ENCODE measurements at regions not wholly inside any gene's neighbourhood (a gene's known extent, or its start where the extent isn't known, plus 50 kb on each side); places are given as distances from the start of the nearest gene placed in this dataset.

- no peak overlapping the region for H3K4me3 ChIP-seq
- TF ChIP-seq, protein P1, sequence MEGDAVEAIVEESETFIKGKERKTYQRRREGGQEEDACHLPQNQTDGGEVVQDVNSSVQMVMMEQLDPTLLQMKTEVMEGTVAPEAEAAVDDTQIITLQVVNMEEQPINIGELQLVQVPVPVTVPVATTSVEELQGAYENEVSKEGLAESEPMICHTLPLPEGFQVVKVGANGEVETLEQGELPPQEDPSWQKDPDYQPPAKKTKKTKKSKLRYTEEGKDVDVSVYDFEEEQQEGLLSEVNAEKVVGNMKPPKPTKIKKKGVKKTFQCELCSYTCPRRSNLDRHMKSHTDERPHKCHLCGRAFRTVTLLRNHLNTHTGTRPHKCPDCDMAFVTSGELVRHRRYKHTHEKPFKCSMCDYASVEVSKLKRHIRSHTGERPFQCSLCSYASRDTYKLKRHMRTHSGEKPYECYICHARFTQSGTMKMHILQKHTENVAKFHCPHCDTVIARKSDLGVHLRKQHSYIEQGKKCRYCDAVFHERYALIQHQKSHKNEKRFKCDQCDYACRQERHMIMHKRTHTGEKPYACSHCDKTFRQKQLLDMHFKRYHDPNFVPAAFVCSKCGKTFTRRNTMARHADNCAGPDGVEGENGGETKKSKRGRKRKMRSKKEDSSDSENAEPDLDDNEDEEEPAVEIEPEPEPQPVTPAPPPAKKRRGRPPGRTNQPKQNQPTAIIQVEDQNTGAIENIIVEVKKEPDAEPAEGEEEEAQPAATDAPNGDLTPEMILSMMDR (IDR thresholded peaks at IDR 0.05) = no peak
- no peaks in the 10 kb centered on the region for H3K27me3 ChIP-seq
- no peak for FAIRE-seq
- no peaks in the 10 kb centered on the region for H3K4me1 ChIP-seq
- H3K9me3 ChIP-seq = no peaks in the 10 kb centered on the region
- no peak overlapping the region for H3K27ac ChIP-seq
- 48 to 57% methylated on average over 5 of the region's 5 CpGs for WGBS, 2 donors
- DNase-seq = no peak
- H3K36me3 ChIP-seq = no peaks in the 10 kb centered on the region
- no peak for ATAC-seq
- intact Hi-C loops (cut with DNase I) = no loop called here
Measured at GRCh38 chr4:111043286-111043685, 420.4 kb upstream of the PITX2 start.

DNA sequence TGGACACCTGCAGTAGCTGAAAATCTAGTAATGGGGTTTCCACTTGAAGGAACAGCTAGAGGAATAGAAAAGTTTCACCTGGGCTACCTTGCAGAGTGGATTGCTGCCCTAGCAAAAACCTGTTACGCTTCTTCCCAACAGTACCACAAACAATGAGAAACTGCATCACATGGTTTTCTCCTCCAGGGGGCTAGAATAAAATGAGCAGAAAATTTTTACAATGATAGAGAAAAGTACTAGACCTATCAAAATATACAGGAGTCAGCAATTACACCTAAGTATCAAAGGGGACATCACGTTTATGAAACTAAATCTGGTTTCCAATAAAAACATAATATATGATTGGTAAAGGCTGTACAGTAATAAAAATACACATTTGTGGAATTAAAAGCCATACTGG, 423.1 kb upstream of the PITX2 start:
- no peak for ATAC-seq
- Histone ChIP-seq H3K36me3 (no peaks in the 10 kb centered on the region), H3K9me3 (no peaks in the 10 kb centered on the region), H3K4me1 (no peaks in the 10 kb centered on the region), H3K27me3 (no peaks in the 10 kb centered on the region), H3K27ac (no peak overlapping the region), H3K4me3 (no peak overlapping the region)
- intact Hi-C loops (cut with DNase I) = no loop called here
- TF ChIP-seq, protein P1 (IDR thresholded peaks at IDR 0.05) = no peak
- 63 to 67% methylated on average over 2 of the region's 2 CpGs for WGBS, 2 donors
- DNase-seq = no peak
- no peak for FAIRE-seq

DNA sequence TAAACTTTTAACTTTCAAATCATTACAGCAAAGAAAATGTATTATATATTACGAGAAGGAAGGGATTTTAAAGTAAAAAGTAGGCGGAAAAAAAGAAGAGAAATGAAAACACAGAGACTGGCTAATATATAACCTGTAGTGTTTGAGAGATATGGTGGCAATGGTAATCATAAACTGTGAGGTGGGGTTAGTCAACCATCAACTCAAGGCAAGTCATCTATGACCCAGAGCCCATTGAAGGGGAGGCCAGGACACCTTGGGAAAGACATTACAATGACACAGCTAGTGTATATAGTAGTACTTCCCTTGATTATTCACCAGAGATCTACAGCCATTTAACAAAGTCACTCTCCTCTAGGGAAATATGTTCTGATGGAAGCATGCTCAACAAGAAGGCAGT, 423.9 kb upstream of the PITX2 start:
- H3K27ac ChIP-seq = no peak overlapping the region
- H3K4me3 ChIP-seq = no peak overlapping the region
- DNase-seq (no peak), FAIRE-seq (no peak), ATAC-seq (no peak)
- no peaks in the 10 kb centered on the region for H3K4me1 ChIP-seq
- H3K27me3 ChIP-seq = no peaks in the 10 kb centered on the region
- H3K9me3 ChIP-seq = no peaks in the 10 kb centered on the region
- WGBS, 2 donors = 34 to 69% methylated on average over 2 of the region's 2 CpGs
- TF ChIP-seq, protein P1 (IDR thresholded peaks at IDR 0.05) = no peak
- H3K36me3 ChIP-seq = no peaks in the 10 kb centered on the region
- intact Hi-C loops (cut with DNase I) = no loop called here

GRCh38 chr4:111048316-111048715, 425.4 kb upstream of the PITX2 start:
- no peak overlapping the region for H3K27ac ChIP-seq
- FAIRE-seq (no peak), ATAC-seq (no peak), DNase-seq (no peak)
- intact Hi-C loops (cut with DNase I) = no loop called here
- H3K4me3 ChIP-seq = no peak overlapping the region
- no peaks in the 10 kb centered on the region for H3K27me3 ChIP-seq
- 58 to 74% methylated on average over 5 of the region's 5 CpGs for WGBS, 2 donors
- TF ChIP-seq, protein P1 (IDR thresholded peaks at IDR 0.05) = no peak
- no peaks in the 10 kb centered on the region for H3K9me3 ChIP-seq
- H3K36me3 ChIP-seq = no peaks in the 10 kb centered on the region
- H3K4me1 ChIP-seq = no peaks in the 10 kb centered on the region

DNA sequence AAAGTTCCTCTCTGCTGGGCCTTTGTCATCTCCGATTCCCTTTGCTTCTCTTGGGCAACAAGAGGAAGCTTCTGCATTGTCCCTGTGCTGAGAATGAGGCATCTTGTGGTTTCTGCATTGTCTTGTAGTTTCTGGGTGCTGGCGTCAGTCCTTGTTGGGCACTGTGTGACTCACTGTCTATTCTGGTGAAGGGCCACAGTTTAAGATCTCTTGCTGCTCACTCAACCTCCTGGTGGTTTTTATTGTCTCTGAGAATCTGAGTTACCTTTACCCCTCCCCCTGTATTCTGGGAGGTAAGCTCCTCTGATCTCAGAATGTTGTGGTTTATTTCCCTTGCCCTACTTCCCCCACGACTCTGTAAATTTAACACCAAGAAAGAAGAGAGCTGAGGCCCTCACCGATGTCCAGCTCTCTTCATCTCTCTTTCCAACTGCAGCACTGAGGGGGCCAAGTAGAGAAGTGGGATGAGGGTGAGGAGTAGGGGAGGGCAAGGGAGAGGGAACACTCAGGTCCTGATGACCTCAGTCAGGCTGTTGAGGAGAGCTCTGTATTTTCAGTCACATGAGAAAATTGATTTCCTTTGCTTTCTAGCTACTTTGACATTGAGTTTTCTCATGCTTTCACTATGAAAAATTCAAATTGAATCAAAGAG, 441.6 kb upstream of the PITX2 start:
- FAIRE-seq = no peak
- Histone ChIP-seq H3K27ac (no peak overlapping the region), H3K9me3 (no peaks in the 10 kb centered on the region), H3K4me1 (no peaks in the 10 kb centered on the region), H3K36me3 (no peaks in the 10 kb centered on the region), H3K4me3 (no peak overlapping the region), H3K27me3 (no peaks in the 10 kb centered on the region)
- no peak for DNase-seq
- TF ChIP-seq, protein P1 (IDR thresholded peaks at IDR 0.05) = no peak
- 59 to 74% methylated on average over 4 of the region's 4 CpGs for WGBS, 2 donors
- ATAC-seq = no peak
- intact Hi-C loops (cut with DNase I) = no loop called here
